Kidney (tissue), 13 donors: ENCODE measurements at regions not wholly inside any gene's neighbourhood (a gene's known extent, or its start where the extent isn't known, plus 50 kb on each side); places are given as distances from the start of the nearest gene placed in this dataset.

ENCODE experiments used
- DNase-seq, 5 donors: peaks; one replicate each; pipeline ENCODE4 v3.0.0-alpha.2; 2013 to 2020
- FAIRE-seq: peaks from 2 replicates; lab custom pipeline; 2012; peaks lifted over from hg19 to GRCh38; lab: Jason Lieb, UNC
- H3K27ac ChIP-seq, 2 donors: one replicate each; pipeline ENCODE4 v1.7.0; 2013; ENCODE audit warnings: low read depth in 2 of 2, low read length in 2 of 2, inconsistent platforms in 1 of 2
- H3K27me3 ChIP-seq: one replicate; pipeline ENCODE4 v1.7.1; 2013; ENCODE audit warnings: low read length, inconsistent platforms; ENCODE audit not compliant: control insufficient read depth, insufficient read depth
- H3K36me3 ChIP-seq, 3 donors: one replicate each; pipeline versions ENCODE4 v1.7.0 to v1.7.1; 2013; ENCODE audit warnings: low read length in 3 of 3, control low read depth in 1 of 3, inconsistent platforms in 1 of 3; ENCODE audit not compliant: insufficient read depth in 3 of 3, control insufficient read depth in 2 of 3
- H3K4me1 ChIP-seq, 3 donors: one replicate each; pipeline versions ENCODE4 v1.7.0 to v1.7.1; 2013; ENCODE audit warnings: low read length in 3 of 3, inconsistent platforms in 1 of 3, low read depth in 1 of 3; ENCODE audit not compliant: control insufficient read depth in 2 of 3, insufficient read depth in 2 of 3
- H3K4me3 ChIP-seq, 3 donors: one replicate each; pipeline versions ENCODE4 v1.7.0 to v1.8.1; 2013; ENCODE audit warnings: low read length in 3 of 3, control low read depth in 1 of 3, inconsistent platforms in 1 of 3
- H3K9ac ChIP-seq, 3 donors: one replicate each; pipeline versions ENCODE4 v1.7.0 to v1.7.1; 2013; ENCODE audit warnings: low read length in 3 of 3, control low read depth in 1 of 3, inconsistent platforms in 1 of 3
- H3K9me3 ChIP-seq, 3 donors: one replicate each; pipeline versions ENCODE4 v1.7.0 to v1.7.1; 2013; ENCODE audit warnings: low read length in 3 of 3, control low read depth in 1 of 3, inconsistent platforms in 1 of 3; ENCODE audit not compliant: control insufficient read depth in 2 of 3, insufficient read depth in 1 of 3
- CTCF ChIP-seq: IDR thresholded peaks from 3 replicates; pipeline ENCODE4 v1.5.1; 2012; ENCODE audit warnings: mild to moderate bottlenecking, moderate library complexity, borderline replicate concordance; ENCODE audit not compliant: insufficient read depth; ENCODE audit errors: extremely low read depth
- intact Hi-C: fragments of 100-400 bp; cut with DNase I; formaldehyde crosslinking; loops from one replicate; pipeline ENCODE4 v1.11.1; 2022
- donor health status: control.
- donor health status: control.
- donor health status: control.
- donor health status: control.
- donor health status: control.
- donor health status: DM: yes; HTN: yes; CAD: no.
- donor health status: Normal renal cell carcinoma (clear cell type).

DNA sequence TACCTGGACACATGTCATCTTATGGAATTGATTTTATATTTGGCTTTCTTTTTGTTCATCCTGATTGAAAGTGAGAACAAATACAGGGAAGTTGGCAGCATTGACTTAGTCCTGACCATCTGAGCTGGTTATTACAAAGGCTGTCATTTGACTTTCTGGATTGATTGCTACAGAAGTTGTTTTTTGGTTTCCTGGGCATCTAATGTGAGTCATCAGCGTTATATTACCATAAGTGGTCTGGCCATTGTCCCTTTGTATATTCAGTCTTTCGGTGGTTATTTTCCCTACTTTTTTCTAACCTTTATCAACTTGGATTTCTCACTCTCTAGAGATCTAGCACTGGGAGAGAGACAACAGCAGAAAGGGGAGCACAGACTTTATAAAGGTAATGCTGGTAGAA is 1646.5 kb downstream of the MRPL39 start:
- Histone ChIP-seq H3K9ac (no peak overlapping the region), H3K27ac (no peak overlapping the region), H3K36me3 (no peaks in the 10 kb centered on the region), H3K9me3 (no peaks in the 10 kb centered on the region), H3K27me3 (no peaks in the 10 kb centered on the region), H3K4me3 (no peak overlapping the region), H3K4me1 (no peaks in the 10 kb centered on the region)
- intact Hi-C loops: no loop called here
- FAIRE-seq (no peak), DNase-seq (no peak)
- no peak for TF ChIP-seq CTCF

- no peaks in the 10 kb centered on the region for H3K36me3 ChIP-seq
- no peak overlapping the region for H3K9ac ChIP-seq
- intact Hi-C loops: no loop called here
- no peak for TF ChIP-seq CTCF
- no peaks in the 10 kb centered on the region for H3K4me1 ChIP-seq
- no peak overlapping the region for H3K27ac ChIP-seq
- no peak overlapping the region for H3K4me3 ChIP-seq
- no peaks in the 10 kb centered on the region for H3K27me3 ChIP-seq
- FAIRE-seq: no peak
- H3K9me3 ChIP-seq: no peaks in the 10 kb centered on the region
- no peak for DNase-seq
Observed at GRCh38 chr21:23955135-23955843, 1652.0 kb downstream of the MRPL39 start.

GRCh38 chr21:23952269-23952668 is 1655.0 kb downstream of the MRPL39 start:
- no peak for TF ChIP-seq CTCF
- Histone ChIP-seq H3K9me3 (no peaks in the 10 kb centered on the region), H3K4me3 (no peak overlapping the region), H3K36me3 (no peaks in the 10 kb centered on the region), H3K27ac (no peak overlapping the region), H3K9ac (no peak overlapping the region), H3K27me3 (no peaks in the 10 kb centered on the region), H3K4me1 (no peaks in the 10 kb centered on the region)
- FAIRE-seq (no peak), DNase-seq (no peak)
- intact Hi-C loops: no loop called here

GRCh38 chr21:23951251-23951650 is 1656.0 kb downstream of the MRPL39 start:
- Histone ChIP-seq H3K4me1 (no peaks in the 10 kb centered on the region), H3K9ac (no peak overlapping the region), H3K36me3 (no peaks in the 10 kb centered on the region), H3K27ac (no peak overlapping the region), H3K9me3 (no peaks in the 10 kb centered on the region), H3K4me3 (no peak overlapping the region), H3K27me3 (no peaks in the 10 kb centered on the region)
- FAIRE-seq (no peak), DNase-seq (no peak)
- intact Hi-C loops: no loop called here
- TF ChIP-seq CTCF: no peak
